GM20000 (cell line): ENCODE measurements at regions not wholly inside any gene's neighbourhood (a gene's known extent, or its start where the extent isn't known, plus 50 kb on each side); places are given as distances from the start of the nearest gene placed in this dataset.
"Not testable (repeated sequence)": the region's sequence is repeated elsewhere in the genome, so short reads cannot be mapped to it uniquely, and the experiment has no call there.

Experiments
- DNase-seq: peaks from one replicate; pipeline ENCODE4 v3.0.0; 2012; ENCODE audit warnings: low spot score
- TF ChIP-seq, protein P1 (sequence below): IDR thresholded peaks from 2 replicates; pipeline ENCODE4 v1.5.1; 2012; ENCODE audit warnings: mild to moderate bottlenecking, control low read depth; ENCODE audit errors: extremely low read depth, missing control alignments

DNA sequence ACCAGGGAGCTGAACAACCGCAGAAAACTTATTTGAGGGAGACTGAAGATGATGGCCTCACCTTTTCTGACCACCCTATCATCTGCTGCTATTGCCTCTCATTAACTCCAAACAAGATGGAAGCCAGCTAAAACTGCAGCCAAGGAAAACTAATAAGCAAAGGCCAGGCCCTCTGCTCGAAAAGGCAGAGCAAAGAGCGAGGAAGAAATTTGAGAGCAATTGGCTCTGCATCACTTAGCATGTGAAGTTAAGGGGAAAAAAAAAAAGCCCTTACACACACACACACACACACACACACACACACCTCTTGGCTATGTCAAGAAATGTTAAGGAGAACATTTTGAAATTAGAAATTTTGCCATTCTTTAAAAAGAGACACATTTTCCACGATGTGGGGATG lies 228.1 kb upstream of the CYLC2 start:
- no peak for DNase-seq
- TF ChIP-seq, protein P1, sequence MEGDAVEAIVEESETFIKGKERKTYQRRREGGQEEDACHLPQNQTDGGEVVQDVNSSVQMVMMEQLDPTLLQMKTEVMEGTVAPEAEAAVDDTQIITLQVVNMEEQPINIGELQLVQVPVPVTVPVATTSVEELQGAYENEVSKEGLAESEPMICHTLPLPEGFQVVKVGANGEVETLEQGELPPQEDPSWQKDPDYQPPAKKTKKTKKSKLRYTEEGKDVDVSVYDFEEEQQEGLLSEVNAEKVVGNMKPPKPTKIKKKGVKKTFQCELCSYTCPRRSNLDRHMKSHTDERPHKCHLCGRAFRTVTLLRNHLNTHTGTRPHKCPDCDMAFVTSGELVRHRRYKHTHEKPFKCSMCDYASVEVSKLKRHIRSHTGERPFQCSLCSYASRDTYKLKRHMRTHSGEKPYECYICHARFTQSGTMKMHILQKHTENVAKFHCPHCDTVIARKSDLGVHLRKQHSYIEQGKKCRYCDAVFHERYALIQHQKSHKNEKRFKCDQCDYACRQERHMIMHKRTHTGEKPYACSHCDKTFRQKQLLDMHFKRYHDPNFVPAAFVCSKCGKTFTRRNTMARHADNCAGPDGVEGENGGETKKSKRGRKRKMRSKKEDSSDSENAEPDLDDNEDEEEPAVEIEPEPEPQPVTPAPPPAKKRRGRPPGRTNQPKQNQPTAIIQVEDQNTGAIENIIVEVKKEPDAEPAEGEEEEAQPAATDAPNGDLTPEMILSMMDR, result no peak

GRCh38 chr9:102740578-102740977 lies 254.6 kb upstream of the CYLC2 start:
- TF ChIP-seq, protein P1, result no peak
- no peak for DNase-seq

- TF ChIP-seq, protein P1, result no peak
- no peak for DNase-seq
These were observed 266.2 kb upstream of the CYLC2 start for GRCh38 chr9:102728946-102729345.

GRCh38 chr9:102714184-102714583 lies 280.9 kb upstream of the CYLC2 start:
- TF ChIP-seq, protein P1, result no peak
- no peak for DNase-seq

GRCh38 chr9:102712910-102713309 lies 282.2 kb upstream of the CYLC2 start:
- not testable (repeated sequence) for DNase-seq

DNA sequence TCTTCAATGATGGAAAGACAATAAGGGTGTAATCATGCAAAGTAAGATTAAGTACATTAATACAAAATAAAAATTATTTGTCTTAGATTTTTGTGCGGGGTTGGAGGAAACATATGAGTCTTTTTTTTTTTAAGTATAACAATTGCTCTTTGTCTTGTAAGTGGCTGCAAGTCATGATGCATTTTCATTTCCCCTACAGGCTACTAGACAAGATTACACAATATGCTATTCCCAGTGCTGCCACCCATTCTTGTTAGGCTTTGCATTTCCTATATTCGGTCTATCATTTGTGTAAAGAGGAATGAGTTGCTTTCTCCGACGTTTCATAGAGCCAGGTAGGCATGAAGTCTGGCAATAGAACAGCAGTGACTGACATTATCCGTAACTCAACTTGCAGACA lies 294.2 kb upstream of the CYLC2 start:
- TF ChIP-seq, protein P1, result no peak
- DNase-seq, result no peak

DNA sequence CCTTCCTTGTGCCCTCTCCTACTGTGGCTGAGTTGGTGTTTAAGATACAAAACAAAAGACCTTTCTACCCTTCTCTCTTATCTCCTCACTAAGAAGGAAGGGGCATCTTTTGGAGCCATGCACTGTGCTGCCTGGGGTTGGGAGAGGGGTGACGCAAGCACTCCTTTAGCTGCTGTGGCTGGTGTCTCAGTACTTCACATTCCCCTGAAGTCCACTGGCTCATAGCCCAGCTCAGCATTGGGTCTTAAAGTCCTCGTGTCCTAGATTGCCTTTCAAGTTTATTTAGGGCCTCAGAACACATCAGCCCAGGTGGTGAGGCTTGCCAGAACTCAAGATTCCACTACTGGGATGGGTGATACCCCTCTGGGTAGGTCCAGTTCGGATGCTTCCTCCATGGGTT lies 325.9 kb upstream of the CYLC2 start:
- DNase-seq, result no peak
- TF ChIP-seq, protein P1, result no peak

GRCh38 chr9:102652471-102652870 lies 342.7 kb upstream of the CYLC2 start:
- DNase-seq, result no peak
- TF ChIP-seq, protein P1, result no peak
